NB4 (cell line): ENCODE measurements at regions not wholly inside any gene's neighbourhood (a gene's known extent, or its start where the extent isn't known, plus 50 kb on each side); places are given as distances from the start of the nearest gene placed in this dataset.
A peak's percentile ranks its signal among the peaks of the same experiment; 100 is the strongest.

Experiments
- DNase-seq: peaks from one replicate; pipeline ENCODE4 v3.0.0; 2010; ENCODE audit warnings: low read depth
- H3K4me3 ChIP-seq: one replicate; pipeline ENCODE4 v1.5.1; 2011; ENCODE audit warnings: mild to moderate bottlenecking, low read depth, low read length, moderate library complexity
- CTCF ChIP-seq: IDR thresholded peaks from one replicate; pipeline ENCODE4 v1.5.1; 2012; ENCODE audit warnings: low read depth, low read length
- MAX ChIP-seq: IDR thresholded peaks from 2 replicates; pipeline ENCODE4 v1.6.1; 2011; ENCODE audit warnings: low read depth, low read length
- MYC ChIP-seq: IDR thresholded peaks from 2 replicates; pipeline ENCODE4 v1.6.1; 2011; ENCODE audit warnings: low read depth, low read length
- POLR2A ChIP-seq: IDR thresholded peaks from 2 replicates; pipeline ENCODE4 v1.6.1; 2011; ENCODE audit warnings: mild to moderate bottlenecking; ENCODE audit not compliant: insufficient read length; ENCODE audit errors: extremely low read depth

DNA sequence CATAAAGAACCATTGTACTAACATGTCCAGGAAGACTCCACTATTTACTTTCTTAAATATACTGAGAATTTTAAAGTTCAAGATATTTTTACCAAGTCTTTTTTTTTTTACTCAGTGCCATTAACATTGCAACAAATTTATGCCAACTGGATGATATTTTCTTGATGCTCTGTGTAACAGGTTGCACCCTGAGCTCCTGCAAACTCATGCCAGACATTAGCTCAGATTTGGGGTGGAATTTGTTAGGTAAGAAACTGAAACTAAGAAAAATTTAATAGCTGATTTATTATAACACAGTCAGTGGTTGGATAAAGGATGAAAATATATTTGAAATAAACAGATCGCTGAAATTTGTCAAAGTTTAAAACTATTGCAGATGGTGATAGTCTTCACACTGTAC lies 228.6 kb upstream of the SPHKAP start:
- no peak overlapping the region for H3K4me3 ChIP-seq
- TF ChIP-seq MYC (no peak), MAX (no peak), POLR2A (no peak)

GRCh38 chr2:228409493-228409892 lies 228.0 kb upstream of the SPHKAP start:
- no peak for DNase-seq
- no peak overlapping the region for H3K4me3 ChIP-seq
- TF ChIP-seq MAX (no peak), POLR2A (no peak), CTCF (no peak), MYC (no peak)

More for the DNA sequence above, 228.6 kb upstream of the SPHKAP start:
- DNase-seq, result no peak

GRCh38 chr2:228408529-228409227 lies 227.2 kb upstream of the SPHKAP start:
- TF ChIP-seq CTCF (no peak), MAX (no peak), MYC (no peak), POLR2A (no peak)
- DNase-seq, result no peak

DNA sequence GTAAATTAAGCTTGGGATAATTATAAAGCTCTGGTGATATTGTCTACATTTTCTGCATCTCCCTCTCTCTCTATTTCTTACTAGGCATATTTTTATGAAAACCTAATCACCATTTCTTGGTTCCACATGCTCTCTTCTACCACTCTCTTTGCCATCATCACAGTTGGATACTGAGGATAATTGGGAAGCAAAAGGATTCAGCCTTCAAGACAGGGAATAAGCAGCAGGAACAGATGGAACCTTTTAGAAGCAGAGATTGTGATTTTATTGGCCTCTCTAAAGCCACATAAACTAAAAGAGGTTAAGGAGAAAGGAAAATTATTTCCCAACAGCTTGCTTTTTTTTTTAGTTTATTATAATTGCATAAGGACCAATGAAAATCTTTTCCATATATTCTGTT lies 226.3 kb upstream of the SPHKAP start:
- DNase-seq, result no peak
- TF ChIP-seq CTCF, result no peak
- TF ChIP-seq MYC, result no peak
- TF ChIP-seq MAX, result no peak
- TF ChIP-seq POLR2A, result no peak

More at GRCh38 chr2:228408529-228409227, 227.2 kb upstream of the SPHKAP start:
- H3K4me3 ChIP-seq, result no peak overlapping the region

GRCh38 chr2:228401065-228401912 lies 219.8 kb upstream of the SPHKAP start:
- H3K4me3 ChIP-seq, result no peak overlapping the region
- DNase-seq, result peak; percentile 18
- TF ChIP-seq POLR2A (no peak), MAX (peak; percentile 52), CTCF (peak; percentile 11), MYC (0 out of 2 replicates have a peak, but pooled peaks have one; percentile 14)

More for the DNA sequence above, 226.3 kb upstream of the SPHKAP start:
- no peak overlapping the region for H3K4me3 ChIP-seq

DNA sequence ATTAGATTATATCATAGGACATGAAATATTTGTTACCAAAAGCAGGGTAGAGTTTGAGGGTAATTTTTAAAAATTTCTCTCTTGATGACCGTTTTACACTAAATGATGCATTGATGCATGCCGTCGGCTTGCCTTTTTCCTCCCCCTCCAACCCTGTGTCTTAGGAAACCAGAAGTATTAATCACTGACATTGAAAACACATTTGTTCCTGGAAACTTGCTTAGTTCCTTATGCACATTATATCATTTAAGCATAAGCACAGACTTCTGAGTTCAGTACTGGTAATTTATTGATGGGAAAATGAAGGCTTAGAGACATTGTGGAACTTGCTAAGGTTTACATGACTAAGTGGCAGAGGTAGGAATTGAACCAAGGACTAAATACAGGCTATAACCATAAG lies 206.3 kb upstream of the SPHKAP start:
- TF ChIP-seq CTCF (no peak), MAX (no peak), POLR2A (no peak), MYC (no peak)
- H3K4me3 ChIP-seq, result no peak overlapping the region
- DNase-seq, result no peak
